ENCODE measurements at regions not wholly inside any gene's neighbourhood (a gene's known extent, or its start where the extent isn't known, plus 50 kb on each side); places are given as distances from the start of the nearest gene placed in this dataset.

DNA sequence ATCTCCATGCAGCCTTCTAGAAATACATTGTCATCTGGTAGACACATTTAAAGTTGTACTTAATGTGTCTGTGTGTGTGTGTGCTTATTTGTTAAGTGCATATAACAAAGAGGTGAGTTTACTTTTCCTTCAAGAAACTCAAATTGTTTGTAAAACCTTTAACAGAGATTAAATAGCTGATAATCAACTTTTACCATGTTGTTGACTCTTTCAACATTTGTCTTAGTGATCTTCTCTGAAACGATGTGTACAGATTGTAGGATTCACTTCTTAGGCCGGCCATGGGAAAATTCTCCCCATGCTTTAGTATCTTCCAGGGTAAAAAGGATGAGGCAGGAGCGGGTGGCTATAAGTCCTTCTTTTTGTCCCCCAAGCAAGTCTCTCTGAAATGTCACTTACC lies 292.9 kb upstream of the MAF start:
- intact Hi-C loops (cut with micrococcal nuclease) (no loop called here), dilution Hi-C loops (cut with MboI; ENCODE audit: extremely low pct_ligation_motif_present, low sequenced_read_pairs) (no loop called here)
- no peak overlapping the region for H3K9ac ChIP-seq (replicated peaks; ENCODE audit: extremely low read depth, insufficient read depth, low read length)
- H4K20me1 ChIP-seq (replicated peaks; ENCODE audit: control insufficient read depth, extremely low read depth, insufficient read depth, low read length) = no peaks in the 10 kb centered on the region
- ChIA-PET CTCF (no interaction called here), POLR2A (no interaction called here)
- H3K4me2 ChIP-seq (ENCODE audit: insufficient read depth, low read length) = no peak overlapping the region
- no peaks in the 10 kb centered on the region for H3K36me3 ChIP-seq (ENCODE audit: control insufficient read depth in 2 of 2, extremely low read depth in 1 of 2, insufficient read depth in 2 of 2, low read length in 2 of 2)
- no peaks in the 10 kb centered on the region for H3K9me1 ChIP-seq (replicated peaks; ENCODE audit: control insufficient read depth, extremely low read depth, insufficient read depth, low read length)
- H3K4me1 ChIP-seq (ENCODE audit: control insufficient read depth, extremely low read depth, insufficient read depth, low read length) = no peaks in the 10 kb centered on the region
- BruUV-seq (replicated peaks) = no TSS peak
- DNase-seq (ENCODE audit: low read depth, low spot score) = no peak
- no peak overlapping the region for H3K4me3 ChIP-seq (replicated peaks in 1 of 3; ENCODE audit: insufficient read depth in 1 of 3, low read depth in 1 of 3, low read length in 3 of 3)
- H3K9me3 ChIP-seq (replicated peaks; ENCODE audit: control insufficient read depth, insufficient read depth, low read length) = no peaks in the 10 kb centered on the region
- H3K79me2 ChIP-seq (ENCODE audit: control insufficient read depth, insufficient read depth, low read length) = no peaks in the 10 kb centered on the region
- no peak overlapping the region for H2AFZ ChIP-seq (ENCODE audit: low read depth, low read length)
- TF ChIP-seq EZH2 (IDR thresholded peaks at IDR 0.05; ENCODE audit: borderline replicate concordance, low read depth, low read length, severe bottlenecking) = no peak
- TF ChIP-seq, protein P1, sequence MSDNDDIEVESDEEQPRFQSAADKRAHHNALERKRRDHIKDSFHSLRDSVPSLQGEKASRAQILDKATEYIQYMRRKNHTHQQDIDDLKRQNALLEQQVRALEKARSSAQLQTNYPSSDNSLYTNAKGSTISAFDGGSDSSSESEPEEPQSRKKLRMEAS (IDR thresholded peaks at IDR 0.05; ENCODE audit: insufficient read depth, insufficient read length) = no peak
- TF ChIP-seq GATA2 (IDR thresholded peaks at IDR 0.05; ENCODE audit: insufficient read depth, insufficient read length, low read depth, low read length) = no peak
- no peak for TF ChIP-seq POLR2AphosphoS5 (IDR thresholded peaks at IDR 0.05; ENCODE audit: insufficient read depth, low read depth, low read length)
- TF ChIP-seq FOS (IDR thresholded peaks at IDR 0.05; ENCODE audit: borderline replicate concordance, insufficient read depth, low read length) = no peak
- TF ChIP-seq, protein P2, sequence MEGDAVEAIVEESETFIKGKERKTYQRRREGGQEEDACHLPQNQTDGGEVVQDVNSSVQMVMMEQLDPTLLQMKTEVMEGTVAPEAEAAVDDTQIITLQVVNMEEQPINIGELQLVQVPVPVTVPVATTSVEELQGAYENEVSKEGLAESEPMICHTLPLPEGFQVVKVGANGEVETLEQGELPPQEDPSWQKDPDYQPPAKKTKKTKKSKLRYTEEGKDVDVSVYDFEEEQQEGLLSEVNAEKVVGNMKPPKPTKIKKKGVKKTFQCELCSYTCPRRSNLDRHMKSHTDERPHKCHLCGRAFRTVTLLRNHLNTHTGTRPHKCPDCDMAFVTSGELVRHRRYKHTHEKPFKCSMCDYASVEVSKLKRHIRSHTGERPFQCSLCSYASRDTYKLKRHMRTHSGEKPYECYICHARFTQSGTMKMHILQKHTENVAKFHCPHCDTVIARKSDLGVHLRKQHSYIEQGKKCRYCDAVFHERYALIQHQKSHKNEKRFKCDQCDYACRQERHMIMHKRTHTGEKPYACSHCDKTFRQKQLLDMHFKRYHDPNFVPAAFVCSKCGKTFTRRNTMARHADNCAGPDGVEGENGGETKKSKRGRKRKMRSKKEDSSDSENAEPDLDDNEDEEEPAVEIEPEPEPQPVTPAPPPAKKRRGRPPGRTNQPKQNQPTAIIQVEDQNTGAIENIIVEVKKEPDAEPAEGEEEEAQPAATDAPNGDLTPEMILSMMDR (IDR thresholded peaks at IDR 0.05; ENCODE audit: extremely low read depth in 1 of 2, insufficient read depth in 1 of 2, low read depth in 1 of 2, low read length in 2 of 2) = no peak
- TF ChIP-seq MYC (IDR thresholded peaks at IDR 0.05; ENCODE audit: low read depth, low read length) = no peak
- TF ChIP-seq POLR2A (IDR thresholded peaks at IDR 0.05; ENCODE audit: low read depth, low read length) = no peak
- TF ChIP-seq JUN (IDR thresholded peaks at IDR 0.05; ENCODE audit: borderline replicate concordance, insufficient read depth, insufficient read length, low read depth) = no peak
- no peak overlapping the region for H3K27ac ChIP-seq (ENCODE audit: insufficient read depth, low read depth, low read length)
- FAIRE-seq = no peak
- H3K27me3 ChIP-seq (ENCODE audit: control insufficient read depth in 2 of 2, insufficient read depth in 2 of 2, low read length in 2 of 2) = no peaks in the 10 kb centered on the region

All from endothelial cell of umbilical vein (primary cell).